Urinary bladder (tissue), 3 donors: ENCODE measurements at regions not wholly inside any gene's neighbourhood (a gene's known extent, or its start where the extent isn't known, plus 50 kb on each side); places are given as distances from the start of the nearest gene placed in this dataset.

ENCODE experiments used
- DNase-seq: peaks from one replicate; pipeline ENCODE4 v3.0.0-alpha.2; 2015; ENCODE audit errors: extremely low spot score
- H3K27ac ChIP-seq: one replicate; pipeline ENCODE4 v1.5.1; 2013; ENCODE audit warnings: low read depth, mild to moderate bottlenecking, moderate library complexity
- H3K36me3 ChIP-seq: one replicate; pipeline ENCODE4 v1.6.1; 2013; ENCODE audit warnings: mild to moderate bottlenecking, moderate library complexity; ENCODE audit not compliant: insufficient read depth
- H3K4me1 ChIP-seq: one replicate; pipeline ENCODE4 v1.6.1; 2013; ENCODE audit warnings: mild to moderate bottlenecking, moderate library complexity; ENCODE audit not compliant: insufficient read depth
- H3K4me3 ChIP-seq: one replicate; pipeline ENCODE4 v1.5.1; 2013; ENCODE audit warnings: low read depth, low read length
- WGBS: extraction: QIAGEN DNeasy Blood & Tissue Kit; methylation state at CpG from one replicate; pipeline ENCODE4 v1.1.7; 2013; 5-methylcytosine and 5-hydroxymethylcytosine counted together
- donor health status: healthy with polysubstance abuse.
- donor health status: healthy.

DNA sequence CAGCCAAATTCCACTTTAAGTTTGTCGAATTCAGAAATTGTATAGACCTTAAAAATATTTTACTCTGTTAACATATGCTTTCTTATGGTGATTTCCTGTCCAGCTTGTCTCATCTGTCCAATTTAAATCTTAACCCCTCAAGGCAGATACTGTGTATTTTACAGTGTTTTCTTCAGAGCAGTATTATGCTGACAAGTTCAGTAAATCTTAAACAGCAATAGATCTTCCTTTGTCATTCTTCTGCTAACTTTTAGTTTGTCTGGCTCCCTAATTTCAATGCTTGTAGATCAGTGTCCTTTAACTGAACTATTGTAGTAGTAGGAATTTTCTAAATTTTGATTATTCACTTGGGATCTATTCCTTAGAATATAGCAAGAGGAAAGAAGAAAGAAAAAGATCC, 52.8 kb upstream of the MEIS1 start:
- no peaks in the 10 kb centered on the region for H3K4me1 ChIP-seq
- H3K36me3 ChIP-seq = no peaks in the 10 kb centered on the region
- 70% methylated on average over 1 of the region's 1 CpG for WGBS
- DNase-seq = no peak
- H3K4me3 ChIP-seq = no peak overlapping the region
- no peak overlapping the region for H3K27ac ChIP-seq

DNA sequence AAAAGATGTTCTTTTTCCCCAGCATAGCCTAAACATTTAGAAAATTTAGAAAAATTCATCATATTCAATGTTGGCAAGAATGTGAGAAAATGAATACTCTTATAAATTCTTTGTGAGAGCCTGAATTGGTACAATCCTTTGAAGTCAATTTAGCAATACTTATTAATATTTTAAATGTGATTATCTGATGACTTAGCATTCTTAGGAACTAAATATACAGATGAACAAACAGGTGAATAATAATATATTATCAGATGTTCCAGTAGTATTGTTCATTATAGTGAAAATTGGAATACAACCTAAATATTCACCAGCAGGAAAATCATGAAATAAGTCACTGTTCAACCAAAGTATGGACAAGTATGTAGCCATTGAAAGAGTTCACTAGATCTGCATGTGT, 55.5 kb upstream of the MEIS1 start:
- H3K4me3 ChIP-seq = no peak overlapping the region
- no peak for DNase-seq
- H3K4me1 ChIP-seq = no peaks in the 10 kb centered on the region
- no peak overlapping the region for H3K27ac ChIP-seq
- H3K36me3 ChIP-seq = no peaks in the 10 kb centered on the region

DNA sequence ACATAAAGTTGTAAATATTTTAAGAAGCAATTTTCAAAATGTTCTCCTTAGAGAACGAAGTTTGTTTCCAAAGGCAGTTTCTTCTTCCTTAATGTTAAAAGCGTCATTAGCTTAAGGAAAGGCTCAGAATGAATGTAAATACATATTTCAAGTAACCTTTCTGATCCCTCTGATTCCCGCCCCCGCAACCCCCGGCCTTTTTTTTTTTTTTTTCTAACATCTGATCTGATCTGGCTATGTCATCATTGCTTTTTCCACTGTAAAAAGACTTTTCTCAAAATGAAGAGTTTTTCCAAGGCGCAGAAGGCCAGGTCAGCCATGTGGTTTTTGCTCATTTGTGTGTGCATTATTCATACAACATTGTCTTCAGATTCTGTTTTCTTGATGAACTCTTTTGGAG, 57.1 kb upstream of the MEIS1 start:
- Histone ChIP-seq H3K36me3 (no peaks in the 10 kb centered on the region), H3K4me3 (no peak overlapping the region), H3K4me1 (no peaks in the 10 kb centered on the region), H3K27ac (no peak overlapping the region)
- no peak for DNase-seq
- 81% methylated on average over 6 of the region's 6 CpGs for WGBS

DNA sequence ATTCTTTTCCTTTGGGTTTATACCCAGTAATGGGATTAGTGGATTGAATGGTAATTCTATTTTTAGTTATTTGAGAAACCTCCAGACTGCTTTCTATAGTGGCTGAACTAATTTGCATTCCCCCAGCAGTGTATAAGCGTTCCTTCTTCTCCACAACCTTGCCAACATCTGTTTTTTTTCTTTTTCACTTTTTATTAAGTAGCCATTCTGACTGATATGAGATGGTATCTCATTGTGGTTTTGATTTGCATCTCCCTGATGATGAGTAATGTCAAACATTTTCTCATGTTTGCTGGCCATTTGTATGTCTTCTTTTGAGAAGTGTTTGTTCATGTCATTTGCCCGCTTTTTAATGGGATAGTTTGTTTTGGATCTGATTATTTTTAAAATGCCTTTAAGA, 64.1 kb upstream of the MEIS1 start:
- no peak overlapping the region for H3K4me3 ChIP-seq
- H3K36me3 ChIP-seq = no peaks in the 10 kb centered on the region
- WGBS = 78% methylated on average over 2 of the region's 2 CpGs
- H3K4me1 ChIP-seq = no peaks in the 10 kb centered on the region
- DNase-seq = no peak
- no peak overlapping the region for H3K27ac ChIP-seq

DNA sequence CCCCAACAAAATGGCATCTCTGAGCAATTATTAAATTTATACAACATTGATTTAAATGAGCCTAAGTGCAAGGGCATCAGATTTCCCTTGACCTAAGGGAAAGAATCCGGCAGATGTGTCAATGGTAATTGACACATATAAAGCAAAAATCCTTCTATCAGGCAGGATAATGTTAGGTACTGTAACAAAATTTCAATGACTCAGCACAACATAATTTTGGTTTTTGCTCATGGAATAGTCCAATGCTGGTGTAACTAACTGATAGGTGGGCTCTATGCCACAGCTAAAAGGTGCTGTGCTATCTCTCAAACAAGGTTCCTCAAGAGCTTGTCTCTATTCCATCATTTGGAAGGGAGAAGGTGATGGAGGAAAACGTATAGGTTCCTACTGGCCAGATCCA, 68.3 kb upstream of the MEIS1 start:
- H3K27ac ChIP-seq = no peak overlapping the region
- no peak overlapping the region for H3K4me3 ChIP-seq
- WGBS = 87% methylated on average over 2 of the region's 2 CpGs
- H3K36me3 ChIP-seq = no peaks in the 10 kb centered on the region
- no peak for DNase-seq
- no peaks in the 10 kb centered on the region for H3K4me1 ChIP-seq

DNA sequence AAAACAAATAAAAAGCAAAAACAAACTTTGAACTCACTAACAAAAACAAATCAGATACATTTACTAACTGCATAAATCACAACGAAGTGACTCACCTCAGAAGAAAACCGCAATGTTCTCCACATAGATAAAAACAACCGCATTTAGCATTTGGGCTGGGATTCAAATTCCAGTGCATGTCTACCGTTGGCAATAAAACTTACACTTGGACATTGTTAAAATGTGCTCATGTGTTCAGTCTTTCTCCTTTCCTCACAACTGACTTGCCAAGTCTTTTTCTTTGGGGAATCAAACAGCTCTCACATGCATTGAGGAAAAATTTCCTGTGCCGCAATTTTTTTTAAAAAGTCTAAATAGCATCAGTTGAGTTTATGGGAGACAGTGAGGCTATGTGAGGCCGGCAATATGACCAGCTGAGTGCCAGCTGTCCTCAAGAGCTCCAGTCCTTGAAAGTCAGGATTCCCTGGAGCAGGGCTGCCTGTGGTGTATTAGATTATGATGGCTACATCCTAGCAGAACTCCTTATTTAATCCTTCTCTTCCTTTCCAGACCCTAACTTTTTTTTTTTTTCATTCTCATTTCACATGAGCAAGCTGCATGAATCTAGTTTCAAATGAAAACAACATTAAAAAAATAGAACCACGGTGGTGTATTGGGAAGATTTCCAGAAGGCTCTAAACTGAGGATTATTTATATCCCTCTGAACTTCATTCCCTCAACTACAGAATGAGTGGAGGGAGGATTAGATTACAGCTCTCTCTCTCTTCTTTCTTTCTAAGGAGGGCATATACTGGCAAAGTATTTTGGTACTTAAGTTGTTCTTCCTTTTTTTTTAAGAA, 70.2 kb upstream of the MEIS1 start:
- no peaks in the 10 kb centered on the region for H3K4me1 ChIP-seq
- 17% methylated on average over 7 of the region's 7 CpGs for WGBS
- DNase-seq = no peak
- H3K27ac ChIP-seq = no peak overlapping the region
- H3K36me3 ChIP-seq = no peaks in the 10 kb centered on the region
- no peak overlapping the region for H3K4me3 ChIP-seq

DNA sequence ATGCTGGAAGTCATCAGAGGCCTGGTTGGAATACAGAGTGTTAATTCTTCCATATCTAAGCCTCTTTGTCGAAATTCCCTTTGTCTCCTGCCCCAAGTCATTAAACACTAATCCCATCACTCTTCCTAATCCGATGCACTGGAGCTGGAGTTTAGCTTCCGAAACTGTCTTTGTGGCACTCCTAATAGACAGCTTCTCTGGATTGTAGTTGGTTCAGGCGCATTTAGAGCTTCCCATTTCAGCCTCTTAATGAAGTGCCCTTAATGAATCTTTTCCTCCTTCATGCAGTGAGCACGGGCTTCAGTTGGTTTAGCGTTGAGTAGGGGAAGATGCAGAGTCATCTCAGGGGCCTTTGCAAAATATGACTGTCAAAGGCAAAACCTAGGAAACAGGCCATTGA, 72.2 kb upstream of the MEIS1 start:
- no peaks in the 10 kb centered on the region for H3K4me1 ChIP-seq
- H3K27ac ChIP-seq = no peak overlapping the region
- 81% methylated on average over 6 of the region's 6 CpGs for WGBS
- H3K4me3 ChIP-seq = no peak overlapping the region
- no peak for DNase-seq
- H3K36me3 ChIP-seq = no peaks in the 10 kb centered on the region

DNA sequence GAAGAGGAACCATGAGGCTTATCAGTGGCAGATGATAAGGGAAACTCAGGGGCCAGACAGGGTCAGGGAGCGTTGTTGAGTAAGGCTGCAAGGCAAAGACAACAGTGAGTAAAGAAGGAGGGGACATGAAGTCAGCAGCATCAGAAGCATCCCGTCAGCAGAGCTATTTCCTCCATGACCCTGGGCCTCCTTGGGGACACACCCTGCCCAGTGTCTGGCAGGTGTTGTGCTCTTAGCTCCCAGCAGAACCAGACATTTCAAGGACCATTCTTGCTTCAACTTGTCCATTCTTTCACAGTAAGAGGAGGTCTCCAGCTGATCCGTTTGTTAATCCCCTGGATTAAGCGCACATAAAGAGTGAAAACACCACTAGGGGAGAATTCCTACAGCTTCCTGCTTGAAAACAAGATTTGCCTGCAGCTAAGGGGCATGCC, 88.7 kb upstream of the MEIS1 start:
- no peaks in the 10 kb centered on the region for H3K36me3 ChIP-seq
- peak; percentile 28 for DNase-seq
- WGBS = 32% methylated on average over 4 of the region's 4 CpGs
- no peak overlapping the region for H3K4me3 ChIP-seq
- no peak overlapping the region for H3K27ac ChIP-seq
- no peaks in the 10 kb centered on the region for H3K4me1 ChIP-seq

DNA sequence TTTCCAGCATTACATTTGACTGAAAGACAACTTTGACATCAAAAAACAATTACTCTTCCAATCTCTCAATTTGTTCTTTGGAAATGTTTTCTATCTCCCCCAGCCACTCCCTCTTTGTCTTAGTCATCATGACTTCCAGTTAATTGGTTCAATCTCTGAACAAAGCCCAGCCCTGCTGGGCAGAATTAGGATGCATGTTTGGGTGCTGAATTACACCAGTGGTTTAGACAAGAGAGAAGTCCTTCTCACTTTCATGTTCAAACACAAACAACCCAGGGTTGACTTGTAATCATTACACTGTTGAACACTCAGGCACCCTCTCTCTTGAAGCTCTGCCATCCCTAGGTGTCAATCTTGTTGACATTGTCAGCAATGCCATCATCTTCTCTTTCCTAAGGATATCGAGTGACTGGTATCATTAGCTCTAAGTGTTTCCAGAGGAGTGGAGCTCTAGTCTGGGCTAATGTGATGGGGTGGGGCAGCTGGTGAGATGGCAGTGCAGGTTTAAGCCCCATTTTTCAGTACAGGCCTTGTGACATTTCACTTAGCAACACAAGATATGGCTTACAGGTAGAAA, 90.8 kb upstream of the MEIS1 start:
- Histone ChIP-seq H3K4me1 (no peaks in the 10 kb centered on the region), H3K27ac (no peak overlapping the region), H3K4me3 (no peak overlapping the region), H3K36me3 (no peaks in the 10 kb centered on the region)
- whole genome bisulfite sequencing = 95% methylated on average over 1 of the region's 1 CpG
- no peak for DNase-seq

DNA sequence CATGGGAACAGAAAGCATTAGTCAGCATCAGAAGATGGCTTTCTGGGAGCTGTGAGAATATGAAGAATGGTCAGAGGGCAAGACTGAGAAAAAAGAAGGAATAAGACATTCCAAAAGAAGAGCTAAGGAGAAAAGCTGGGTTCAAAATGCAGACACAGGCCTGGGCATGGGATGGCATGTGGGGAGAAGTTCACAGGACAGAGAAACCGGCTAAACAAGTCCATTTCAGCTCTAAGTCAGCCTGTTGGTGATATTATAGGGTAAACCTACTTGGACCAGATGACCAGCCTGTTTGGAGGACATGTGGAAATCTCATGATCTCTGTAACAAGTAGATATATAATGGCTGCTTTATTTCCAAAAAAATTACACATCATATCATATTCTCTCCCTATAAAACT, 91.7 kb upstream of the MEIS1 start:
- no peak overlapping the region for H3K4me3 ChIP-seq
- no peaks in the 10 kb centered on the region for H3K36me3 ChIP-seq
- peak; percentile 13 for DNase-seq
- H3K4me1 ChIP-seq = no peaks in the 10 kb centered on the region
- WGBS = 71% methylated on average over 1 of the region's 1 CpG
- H3K27ac ChIP-seq = no peak overlapping the region

DNA sequence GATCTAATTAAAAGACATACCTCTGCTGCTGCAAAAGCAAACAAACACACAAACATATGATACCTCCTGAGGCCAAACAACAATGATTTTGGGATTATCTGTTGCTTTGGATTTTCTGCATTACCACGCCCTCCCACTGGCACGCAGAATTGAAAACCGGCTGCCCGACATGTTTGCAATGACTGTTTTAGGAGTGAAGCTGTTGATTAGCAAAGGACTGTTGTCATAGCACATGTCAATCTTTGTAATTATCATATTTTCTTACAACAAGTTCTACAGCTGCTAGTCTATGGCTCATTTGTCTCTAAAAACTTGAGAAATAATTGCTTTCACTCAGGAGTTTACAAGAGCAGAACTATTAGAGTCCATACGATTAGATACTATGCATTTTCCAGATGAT, 94.4 kb upstream of the MEIS1 start:
- H3K4me1 ChIP-seq = no peaks in the 10 kb centered on the region
- WGBS = 87% methylated on average over 5 of the region's 5 CpGs
- no peaks in the 10 kb centered on the region for H3K36me3 ChIP-seq
- DNase-seq = no peak
- H3K27ac ChIP-seq = no peak overlapping the region
- H3K4me3 ChIP-seq = no peak overlapping the region

DNA sequence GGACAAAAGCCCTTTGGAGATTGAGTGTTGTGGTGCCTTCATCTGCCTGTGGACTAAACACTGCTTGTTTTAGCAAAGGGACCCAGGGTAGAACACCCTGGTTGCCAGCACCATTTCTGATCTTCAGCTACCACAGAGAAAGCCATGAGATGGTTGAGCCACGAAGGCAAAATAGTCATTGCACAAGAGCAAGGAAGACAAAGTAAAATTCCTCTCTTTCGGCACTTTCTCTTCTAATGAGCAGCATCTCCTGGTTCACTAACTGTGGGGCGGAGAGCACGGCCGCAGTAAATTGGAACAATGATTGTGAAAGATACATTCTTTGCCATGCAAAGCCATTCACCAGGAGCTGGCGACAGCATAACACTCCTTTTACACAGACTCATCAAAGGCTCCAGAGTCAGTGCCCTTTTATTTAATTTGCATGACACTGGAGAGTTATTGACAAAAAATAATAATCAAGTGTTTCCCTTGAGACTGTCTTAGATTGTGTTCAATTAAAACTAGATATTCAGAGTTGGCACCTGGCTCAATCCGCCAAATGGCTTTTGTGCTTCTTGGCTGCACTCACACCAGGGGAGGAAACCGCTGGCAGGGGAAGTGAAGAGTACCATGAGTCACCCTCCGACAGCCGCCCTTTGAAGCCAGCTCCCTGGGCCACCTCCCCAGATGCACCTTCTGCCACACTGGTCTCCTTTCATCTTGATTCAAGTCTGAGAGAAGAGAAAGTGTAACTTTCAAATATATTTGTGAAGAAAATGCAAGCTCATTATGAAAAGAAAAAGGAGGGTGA, 100.5 kb upstream of the MEIS1 start:
- H3K27ac ChIP-seq = no peak overlapping the region
- H3K36me3 ChIP-seq = no peaks in the 10 kb centered on the region
- no peaks in the 10 kb centered on the region for H3K4me1 ChIP-seq
- H3K4me3 ChIP-seq = no peak overlapping the region
- 90% methylated on average over 10 of the region's 10 CpGs for WGBS
- no peak for DNase-seq

DNA sequence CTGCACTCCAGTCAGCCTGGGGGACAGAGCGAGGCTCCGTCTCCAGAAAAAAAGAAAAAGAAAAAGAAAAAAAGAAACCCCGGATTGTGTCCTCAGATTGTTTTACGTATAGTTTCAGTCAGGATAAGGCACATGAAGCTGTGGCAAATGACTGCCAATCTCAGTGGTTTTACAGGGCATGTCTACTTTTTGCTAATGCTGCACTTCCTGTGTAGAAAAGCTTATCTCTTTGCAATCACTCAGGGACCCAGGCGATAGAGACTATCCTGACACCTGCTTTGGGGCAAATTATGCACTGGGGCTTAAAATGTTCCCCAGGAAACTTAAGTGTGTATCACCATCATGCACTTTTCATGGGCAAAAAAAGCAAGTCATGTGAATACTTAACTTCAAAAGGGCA, 103.7 kb upstream of the MEIS1 start:
- no peak for DNase-seq
- 84% methylated on average over 5 of the region's 5 CpGs for WGBS

DNA sequence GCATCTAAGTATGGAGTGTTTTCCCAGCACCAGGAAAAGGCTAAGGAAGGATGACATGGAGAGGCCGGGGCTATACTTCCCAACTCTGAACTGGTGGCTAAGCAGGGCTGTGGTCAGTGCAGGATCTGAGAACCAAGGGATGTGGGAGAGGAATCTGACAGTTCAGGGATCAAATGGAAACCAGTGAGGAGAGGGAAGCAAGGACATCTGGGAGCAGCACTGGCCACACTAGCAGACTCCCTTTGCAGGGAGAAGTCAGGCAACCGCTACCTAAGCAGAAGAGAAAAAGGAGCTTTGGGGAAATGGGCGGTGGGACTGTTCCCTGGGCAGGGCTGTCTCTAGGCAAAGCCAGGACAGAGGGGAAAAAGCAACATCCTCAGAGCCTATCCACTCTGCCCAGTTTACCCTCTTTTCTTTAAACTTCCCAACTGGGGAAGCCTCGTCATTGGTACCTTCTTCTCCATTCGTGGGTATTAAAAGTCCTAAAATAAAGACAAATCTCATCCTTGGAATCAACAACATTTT, 105.8 kb upstream of the MEIS1 start:
- Histone ChIP-seq H3K4me1 (no peaks in the 10 kb centered on the region), H3K4me3 (no peak overlapping the region), H3K27ac (no peak overlapping the region), H3K36me3 (no peaks in the 10 kb centered on the region)
- no peak for DNase-seq
- WGBS = 89% methylated on average over 5 of the region's 5 CpGs

More for the DNA sequence above, 103.7 kb upstream of the MEIS1 start:
- H3K36me3 ChIP-seq = no peaks in the 10 kb centered on the region
- H3K4me3 ChIP-seq = no peak overlapping the region
- no peaks in the 10 kb centered on the region for H3K4me1 ChIP-seq
- H3K27ac ChIP-seq = no peak overlapping the region
